ENCODE measurements at regions not wholly inside any gene's neighbourhood (a gene's known extent, or its start where the extent isn't known, plus 50 kb on each side); places are given as distances from the start of the nearest gene placed in this dataset.

DNA sequence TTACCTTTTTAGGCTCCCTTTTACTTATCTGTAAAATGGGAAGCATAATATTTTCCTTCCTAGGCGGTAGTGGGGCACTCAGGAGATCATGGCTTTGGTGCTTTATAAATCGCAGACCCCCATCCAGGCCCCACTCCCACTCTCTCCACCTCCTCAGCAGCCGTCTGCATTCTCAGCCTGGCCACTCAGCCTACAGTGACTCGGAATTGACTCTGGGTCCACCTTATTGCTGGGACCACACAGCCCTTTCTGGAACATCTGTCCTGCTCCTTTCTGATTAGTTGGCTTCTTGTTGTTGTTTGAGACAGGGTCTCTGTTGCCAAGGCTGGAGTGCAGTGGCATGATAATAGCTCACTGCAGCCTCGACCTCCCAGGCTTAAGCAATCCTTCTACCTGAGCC lies 76.5 kb downstream of the RPLP1 start:
- TF ChIP-seq, protein P1, sequence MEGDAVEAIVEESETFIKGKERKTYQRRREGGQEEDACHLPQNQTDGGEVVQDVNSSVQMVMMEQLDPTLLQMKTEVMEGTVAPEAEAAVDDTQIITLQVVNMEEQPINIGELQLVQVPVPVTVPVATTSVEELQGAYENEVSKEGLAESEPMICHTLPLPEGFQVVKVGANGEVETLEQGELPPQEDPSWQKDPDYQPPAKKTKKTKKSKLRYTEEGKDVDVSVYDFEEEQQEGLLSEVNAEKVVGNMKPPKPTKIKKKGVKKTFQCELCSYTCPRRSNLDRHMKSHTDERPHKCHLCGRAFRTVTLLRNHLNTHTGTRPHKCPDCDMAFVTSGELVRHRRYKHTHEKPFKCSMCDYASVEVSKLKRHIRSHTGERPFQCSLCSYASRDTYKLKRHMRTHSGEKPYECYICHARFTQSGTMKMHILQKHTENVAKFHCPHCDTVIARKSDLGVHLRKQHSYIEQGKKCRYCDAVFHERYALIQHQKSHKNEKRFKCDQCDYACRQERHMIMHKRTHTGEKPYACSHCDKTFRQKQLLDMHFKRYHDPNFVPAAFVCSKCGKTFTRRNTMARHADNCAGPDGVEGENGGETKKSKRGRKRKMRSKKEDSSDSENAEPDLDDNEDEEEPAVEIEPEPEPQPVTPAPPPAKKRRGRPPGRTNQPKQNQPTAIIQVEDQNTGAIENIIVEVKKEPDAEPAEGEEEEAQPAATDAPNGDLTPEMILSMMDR (IDR thresholded peaks at IDR 0.05; ENCODE audit: insufficient read depth, low read depth, low read length, missing control alignments), result no peak
- DNase-seq (ENCODE audit: low read depth), result no peak
- H3K4me3 ChIP-seq (ENCODE audit: low read depth, low read length), result no peak overlapping the region

DNA sequence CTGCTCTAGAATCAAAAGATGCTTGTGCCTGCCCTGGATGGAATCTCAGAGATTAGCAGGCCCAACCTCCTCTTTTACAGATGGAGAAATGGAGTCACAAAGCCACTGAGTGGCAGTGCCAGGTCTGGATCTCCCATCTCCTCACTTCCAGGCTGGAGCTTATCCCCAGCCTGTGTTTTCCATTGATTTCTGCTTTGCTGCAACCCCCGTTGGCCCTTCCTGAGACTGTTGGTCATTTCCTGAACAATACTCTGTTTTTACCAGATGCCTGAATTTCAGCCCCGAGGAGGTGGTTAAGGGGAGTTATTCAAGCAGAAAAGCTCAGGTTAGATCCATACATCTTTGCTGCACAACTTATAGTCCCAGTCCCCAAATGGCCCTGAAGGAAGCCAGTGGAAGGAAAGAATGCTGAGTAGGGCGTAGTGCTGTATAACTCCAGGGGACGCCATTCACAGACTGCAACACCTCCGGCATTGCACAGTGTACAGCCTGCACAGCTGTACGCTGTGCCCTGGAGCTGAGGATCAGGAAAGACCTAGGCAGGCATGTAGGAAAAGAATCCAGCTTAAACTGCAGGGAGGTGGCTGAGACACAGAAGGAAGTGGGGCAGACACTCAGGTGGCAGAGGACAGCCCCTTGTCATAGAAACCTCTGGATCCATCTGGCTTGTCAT lies 77.5 kb downstream of the RPLP1 start:
- TF ChIP-seq, protein P1 (IDR thresholded peaks at IDR 0.05; ENCODE audit: insufficient read depth, low read depth, low read length, missing control alignments), result no peak
- DNase-seq (ENCODE audit: low read depth), result no peak
- H3K4me3 ChIP-seq (ENCODE audit: low read depth, low read length), result no peak overlapping the region

DNA sequence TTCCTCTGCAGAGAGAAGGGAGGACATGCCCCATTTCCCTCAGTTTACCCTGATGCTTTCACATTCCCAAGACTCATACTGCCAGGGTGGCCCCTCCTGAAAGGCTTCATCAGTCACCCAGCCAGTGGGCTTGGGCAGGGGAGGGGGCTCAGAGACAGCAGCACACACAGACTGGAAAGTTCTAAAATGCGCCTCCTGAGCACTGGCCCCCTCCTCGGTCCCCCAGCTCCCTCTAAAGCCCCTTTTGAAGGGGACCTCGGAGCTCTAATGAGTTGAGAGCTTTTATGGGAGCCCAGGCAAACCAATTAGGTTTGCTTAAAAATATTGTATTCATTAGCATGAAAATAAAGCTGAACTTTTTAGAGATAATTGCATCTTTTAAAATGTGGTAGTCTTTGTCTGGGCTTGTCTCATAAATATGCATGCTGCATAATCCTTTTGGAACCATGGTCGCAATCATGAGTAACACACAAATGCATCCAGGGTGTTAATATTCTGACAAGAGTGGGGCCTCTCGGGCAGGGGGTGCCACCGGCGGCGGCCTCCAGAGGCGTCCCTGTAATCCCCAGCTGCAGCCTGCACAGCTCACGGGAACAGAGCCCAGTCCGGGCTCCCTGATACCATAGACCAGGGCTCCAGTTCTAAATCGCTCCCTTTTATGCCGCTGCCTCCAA lies 78.5 kb downstream of the RPLP1 start:
- TF ChIP-seq, protein P1 (IDR thresholded peaks at IDR 0.05; ENCODE audit: insufficient read depth, low read depth, low read length, missing control alignments), result no peak
- no peak for DNase-seq (ENCODE audit: low read depth)
- no peak overlapping the region for H3K4me3 ChIP-seq (ENCODE audit: low read depth, low read length)

DNA sequence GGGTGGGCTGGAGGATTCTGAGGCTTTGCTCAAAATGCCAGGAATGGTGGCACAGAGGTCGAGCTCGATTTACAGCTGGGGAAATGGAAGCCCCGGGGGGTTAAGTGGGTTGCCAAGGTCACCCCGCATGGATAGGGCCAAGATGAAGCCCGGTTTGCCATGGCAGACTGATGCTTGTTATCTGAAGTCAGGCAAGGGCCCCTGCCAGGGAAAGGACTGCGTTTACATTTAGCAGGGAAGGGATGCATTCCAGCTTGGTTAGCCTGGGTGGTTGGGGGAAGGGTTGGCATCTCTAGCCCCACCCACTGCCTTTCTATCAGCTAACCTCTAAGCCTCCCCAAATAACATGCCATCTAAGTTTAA lies 79.0 kb downstream of the RPLP1 start:
- TF ChIP-seq, protein P1 (IDR thresholded peaks at IDR 0.05; ENCODE audit: insufficient read depth, low read depth, low read length, missing control alignments), result no peak
- no peak for DNase-seq (ENCODE audit: low read depth)
- no peak overlapping the region for H3K4me3 ChIP-seq (ENCODE audit: low read depth, low read length)

DNA sequence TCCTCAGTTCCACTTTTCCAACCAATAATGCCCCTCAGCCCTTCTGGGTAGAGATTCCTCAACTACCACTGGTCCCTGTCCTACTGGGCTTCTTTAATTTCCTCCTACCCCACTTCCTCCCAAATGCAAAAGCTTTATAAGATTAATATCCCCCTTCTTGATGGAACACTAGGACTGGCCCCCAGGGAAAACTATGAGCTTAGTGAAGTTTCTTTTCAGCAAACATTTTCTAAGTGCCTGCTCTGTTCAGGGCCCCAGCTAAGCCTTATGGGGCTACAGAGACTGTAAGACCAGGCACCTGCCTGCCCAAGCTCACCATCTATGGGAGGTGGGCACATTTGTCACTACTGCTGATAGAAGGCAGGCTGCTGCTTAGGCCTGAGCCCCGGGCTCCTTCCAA lies 79.4 kb downstream of the RPLP1 start:
- TF ChIP-seq, protein P1 (IDR thresholded peaks at IDR 0.05; ENCODE audit: insufficient read depth, low read depth, low read length, missing control alignments), result no peak
- no peak overlapping the region for H3K4me3 ChIP-seq (ENCODE audit: low read depth, low read length)
- DNase-seq (ENCODE audit: low read depth), result no peak

DNA sequence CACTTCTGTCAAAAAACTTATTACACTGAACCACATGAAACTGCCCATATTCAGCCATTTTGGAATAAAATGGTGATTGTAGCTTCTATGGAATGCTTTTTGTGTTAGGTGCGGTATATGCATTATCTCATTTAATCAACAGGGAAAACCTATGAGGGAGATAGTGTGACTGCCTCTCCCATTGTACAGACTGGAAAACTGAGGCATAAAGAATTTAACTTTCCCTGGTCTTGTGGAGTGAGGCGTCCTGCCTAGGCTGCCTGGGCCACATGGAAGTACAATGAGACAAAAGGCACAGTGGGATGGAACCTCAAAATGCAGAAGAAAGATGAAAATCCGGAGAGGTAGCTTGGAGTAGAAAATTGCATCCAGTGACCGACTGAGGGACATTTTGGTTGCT lies 80.2 kb downstream of the RPLP1 start:
- no peak overlapping the region for H3K4me3 ChIP-seq (ENCODE audit: low read depth, low read length)
- TF ChIP-seq, protein P1 (IDR thresholded peaks at IDR 0.05; ENCODE audit: insufficient read depth, low read depth, low read length, missing control alignments), result no peak
- DNase-seq (ENCODE audit: low read depth), result no peak

DNA sequence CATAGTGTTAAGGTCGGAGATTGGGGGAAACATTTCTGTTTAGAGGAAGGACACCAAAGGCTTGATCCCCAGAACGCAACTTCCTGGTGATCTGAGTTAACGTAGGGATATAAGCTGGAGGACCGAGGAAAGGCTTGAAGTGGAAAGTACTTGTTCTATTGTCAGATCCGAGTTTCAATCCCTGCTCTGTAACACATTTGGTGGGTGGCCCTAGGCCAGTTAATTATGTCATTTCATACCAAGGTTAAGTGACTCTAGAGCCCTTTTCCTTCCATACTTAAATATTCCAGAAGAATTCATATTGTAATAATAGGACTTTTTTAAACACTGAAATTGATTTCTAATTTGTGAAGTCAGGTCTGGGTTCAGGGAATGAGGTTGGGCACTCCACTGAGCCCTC lies 80.9 kb downstream of the RPLP1 start:
- no peak overlapping the region for H3K4me3 ChIP-seq (ENCODE audit: low read depth, low read length)
- no peak for DNase-seq (ENCODE audit: low read depth)
- TF ChIP-seq, protein P1 (IDR thresholded peaks at IDR 0.05; ENCODE audit: insufficient read depth, low read depth, low read length, missing control alignments), result no peak

Data from GM12865 (cell line).